Suppressor macrophage treated with lipopolysaccharide for 4 hours (primary cell): ENCODE measurements at regions not wholly inside any gene's neighbourhood (a gene's known extent, or its start where the extent isn't known, plus 50 kb on each side); places are given as distances from the start of the nearest gene placed in this dataset.

ENCODE experiments used
- DNase-seq: peaks from one replicate; pipeline ENCODE4 v3.0.0-alpha.2; 2020

- DNase-seq: no peak
Observed at GRCh38 chr15:69962561-69962960, 135.2 kb downstream of the TLE3 start.

DNA sequence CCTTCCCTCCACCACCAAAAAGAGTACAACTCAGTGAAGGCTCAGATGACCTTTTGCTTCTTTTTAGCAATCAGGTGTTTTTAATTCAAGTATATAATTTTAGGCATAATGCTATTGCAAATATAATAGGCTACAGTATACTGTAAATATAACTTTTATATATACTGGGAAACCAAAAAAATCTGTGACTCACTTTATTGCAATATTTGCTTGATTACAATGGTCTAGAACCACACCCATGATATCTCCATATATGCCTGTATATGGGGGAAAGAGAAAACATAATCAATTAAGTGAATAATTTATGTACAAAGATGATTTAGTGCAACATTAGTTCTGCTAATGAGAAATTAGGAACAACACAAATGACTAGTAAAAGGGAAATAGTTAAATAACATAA lies 134.3 kb downstream of the TLE3 start:
- DNase-seq: no peak

GRCh38 chr15:69971771-69972170 lies 125.9 kb downstream of the TLE3 start:
- no peak for DNase-seq

DNA sequence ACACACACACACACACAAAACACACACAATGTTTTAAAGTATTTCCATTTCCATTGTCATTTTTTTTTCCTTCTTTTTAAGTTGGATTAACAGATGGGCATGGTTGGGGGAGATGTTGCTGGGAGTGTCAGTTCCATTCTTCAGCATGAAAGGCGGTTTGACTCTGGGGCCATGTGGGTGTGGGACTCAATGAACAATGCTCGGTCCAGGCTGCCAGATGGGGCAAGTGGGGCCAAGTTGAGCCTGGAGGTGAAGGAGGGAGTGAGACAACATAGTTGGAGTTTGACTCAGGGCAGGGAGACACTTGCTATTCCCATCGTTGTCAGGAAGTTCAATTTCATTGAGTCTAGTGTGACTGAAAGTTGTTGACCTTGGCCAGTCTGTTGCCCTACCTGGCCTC lies 125.3 kb downstream of the TLE3 start:
- DNase-seq: no peak

- DNase-seq: peak; percentile 19
Observed at GRCh38 chr15:69973102-69973714, 124.5 kb downstream of the TLE3 start.

GRCh38 chr15:69973880-69974279 lies 123.8 kb downstream of the TLE3 start:
- no peak for DNase-seq

DNA sequence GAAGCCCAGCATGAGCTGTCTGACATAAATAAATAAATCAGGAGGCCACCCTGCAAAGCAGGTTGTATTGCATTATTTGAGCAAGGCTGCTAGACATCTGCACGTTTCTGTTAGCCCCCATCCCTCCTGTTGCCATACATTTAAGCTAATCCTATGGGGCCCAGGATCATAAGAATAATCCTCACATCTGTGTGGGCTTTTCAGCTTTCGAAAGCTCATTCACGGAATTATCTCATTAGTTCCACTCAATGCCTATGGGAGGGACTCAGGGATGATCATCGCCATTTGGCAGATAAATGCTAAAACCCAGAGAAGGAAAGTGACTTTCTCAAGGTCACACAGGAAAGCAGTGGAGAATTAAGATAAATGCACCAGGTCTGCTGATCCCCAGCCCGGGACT lies 123.4 kb downstream of the TLE3 start:
- no peak for DNase-seq

DNA sequence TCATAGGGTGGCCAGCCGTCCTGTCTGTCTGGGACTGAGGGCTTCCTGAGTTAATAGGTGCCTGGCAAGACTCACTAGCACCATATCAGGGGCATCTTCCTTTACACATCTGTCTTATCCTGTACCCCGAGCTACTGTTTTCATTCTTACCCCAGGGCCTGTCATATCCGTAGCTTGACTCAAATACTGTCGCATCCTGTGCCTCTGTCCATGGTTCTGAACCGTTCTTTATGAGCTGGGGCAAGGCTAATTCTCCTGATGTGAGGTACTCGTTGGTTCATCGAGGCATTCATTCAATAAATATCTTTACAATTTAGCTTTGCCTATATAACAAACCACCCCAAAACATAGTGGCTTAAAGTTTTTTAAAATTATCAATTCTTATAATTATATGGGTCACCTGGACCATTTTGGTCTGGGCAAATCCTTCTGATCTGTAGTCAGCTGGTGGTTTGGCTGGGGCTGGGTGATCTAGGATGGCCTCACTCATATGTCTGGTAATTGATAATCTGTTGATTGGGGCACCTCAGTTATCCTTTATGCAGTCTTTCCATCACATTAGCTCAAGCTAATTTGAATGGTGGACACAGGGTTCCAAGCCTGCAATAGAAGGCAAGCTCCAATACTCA lies 121.2 kb downstream of the TLE3 start:
- DNase-seq: peak; percentile 63

- no peak for DNase-seq
Observed at GRCh38 chr15:69978603-69979002, 119.1 kb downstream of the TLE3 start.

- DNase-seq: peak; percentile 5
Observed at GRCh38 chr15:69979262-69979661, 118.5 kb downstream of the TLE3 start.

DNA sequence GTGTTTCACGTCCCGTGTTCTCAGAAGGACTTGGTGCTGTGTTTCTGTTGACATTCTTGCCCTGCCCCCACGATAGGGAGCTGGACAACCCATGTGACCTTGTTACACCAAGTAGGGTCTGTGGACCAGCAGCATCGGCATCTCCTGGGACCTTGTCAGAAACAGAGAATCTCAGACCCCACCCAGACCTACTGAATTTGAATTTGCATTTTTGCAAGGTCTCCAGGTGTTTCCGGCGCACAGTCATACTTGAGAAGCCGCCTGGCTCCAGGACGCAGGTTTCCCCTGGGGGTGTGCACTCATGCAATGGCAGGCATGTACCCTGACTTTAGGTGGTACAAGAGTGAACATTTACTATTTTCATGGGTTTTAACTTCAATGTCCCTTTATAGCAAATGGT lies 117.9 kb downstream of the TLE3 start:
- no peak for DNase-seq

DNA sequence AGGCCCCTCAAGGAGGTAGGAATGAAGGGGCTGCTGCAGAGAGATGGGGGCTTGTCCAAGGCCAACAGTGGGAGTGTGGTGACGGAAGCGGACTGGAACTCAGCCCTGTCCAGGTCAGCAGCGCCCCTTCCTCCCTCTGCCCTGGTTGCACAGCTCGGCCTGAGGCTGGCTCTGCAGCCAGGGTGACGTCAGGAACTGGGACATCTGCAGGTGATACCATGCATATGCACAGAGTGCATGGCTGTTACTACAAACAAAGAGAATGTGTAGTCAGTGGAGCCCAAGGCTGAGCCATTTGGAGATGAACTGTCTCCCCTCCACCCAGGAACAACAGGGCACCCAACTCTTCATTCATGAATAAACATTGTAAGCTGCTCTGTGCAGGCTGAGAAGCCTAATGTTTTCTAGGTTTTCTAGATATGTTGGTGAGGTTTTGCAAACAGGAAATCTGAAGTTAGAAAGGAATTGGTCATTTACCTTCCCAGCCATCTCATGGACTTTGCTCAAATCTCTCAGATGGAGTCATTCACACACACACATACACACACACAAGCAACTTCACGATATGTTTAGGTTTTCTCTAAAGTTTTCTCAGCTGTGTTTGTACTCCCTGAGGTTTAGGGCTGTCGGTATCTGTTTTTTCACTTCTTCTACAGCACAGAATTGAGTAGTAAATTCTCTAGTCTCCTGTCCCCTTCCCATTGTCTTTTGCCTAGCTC lies 117.2 kb downstream of the TLE3 start:
- no peak for DNase-seq

DNA sequence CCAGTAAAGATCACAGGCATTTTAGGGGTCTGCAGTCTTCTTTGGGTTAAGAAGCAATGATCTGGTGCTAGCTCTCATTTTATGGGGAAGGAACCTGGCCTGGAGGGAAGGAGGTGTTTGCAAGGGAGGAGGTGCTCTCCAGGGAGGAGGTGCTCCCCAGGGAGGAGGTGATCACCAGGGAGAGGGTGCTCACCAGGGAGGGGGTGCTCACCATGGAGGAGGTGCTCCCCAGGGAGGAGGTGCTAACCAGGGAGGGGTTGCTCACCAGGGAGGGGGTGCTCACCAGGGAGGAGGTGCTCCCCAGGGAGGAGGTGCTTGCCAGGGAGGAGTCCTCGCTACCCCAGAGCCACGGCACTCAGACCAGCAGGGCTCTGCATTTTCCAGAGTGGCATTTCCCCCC lies 115.7 kb downstream of the TLE3 start:
- no peak for DNase-seq

DNA sequence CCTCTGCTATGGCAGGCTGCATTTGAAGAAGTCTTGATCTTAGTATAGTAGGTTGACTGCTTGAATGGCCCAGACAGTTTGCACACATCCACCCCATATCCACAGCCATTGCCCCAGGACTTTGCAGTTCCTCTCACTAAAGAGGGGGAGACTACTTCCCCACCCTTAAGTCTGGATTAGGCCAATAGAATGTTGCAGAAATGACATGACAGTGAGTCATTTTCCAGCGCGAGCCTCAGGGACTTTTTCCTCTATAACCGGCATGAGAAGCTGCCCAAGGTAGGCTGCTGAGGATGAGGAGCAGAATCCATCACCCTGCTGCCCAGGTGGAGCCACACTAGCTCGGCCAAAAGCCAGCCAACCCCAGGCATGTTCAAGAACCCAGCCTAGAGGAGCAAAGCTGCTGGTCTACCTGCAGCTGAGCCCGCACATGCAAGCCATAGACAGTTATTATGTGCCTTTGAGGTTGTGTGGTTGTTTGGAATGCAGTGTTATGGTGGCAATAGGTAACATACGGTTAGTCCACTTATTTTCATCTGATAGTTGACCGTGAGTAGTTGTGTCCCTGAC lies 113.9 kb downstream of the TLE3 start:
- peak; percentile 13 for DNase-seq

GRCh38 chr15:69987492-69988489 lies 109.9 kb downstream of the TLE3 start:
- no peak for DNase-seq

GRCh38 chr15:69988541-69989225 lies 109.0 kb downstream of the TLE3 start:
- no peak for DNase-seq

DNA sequence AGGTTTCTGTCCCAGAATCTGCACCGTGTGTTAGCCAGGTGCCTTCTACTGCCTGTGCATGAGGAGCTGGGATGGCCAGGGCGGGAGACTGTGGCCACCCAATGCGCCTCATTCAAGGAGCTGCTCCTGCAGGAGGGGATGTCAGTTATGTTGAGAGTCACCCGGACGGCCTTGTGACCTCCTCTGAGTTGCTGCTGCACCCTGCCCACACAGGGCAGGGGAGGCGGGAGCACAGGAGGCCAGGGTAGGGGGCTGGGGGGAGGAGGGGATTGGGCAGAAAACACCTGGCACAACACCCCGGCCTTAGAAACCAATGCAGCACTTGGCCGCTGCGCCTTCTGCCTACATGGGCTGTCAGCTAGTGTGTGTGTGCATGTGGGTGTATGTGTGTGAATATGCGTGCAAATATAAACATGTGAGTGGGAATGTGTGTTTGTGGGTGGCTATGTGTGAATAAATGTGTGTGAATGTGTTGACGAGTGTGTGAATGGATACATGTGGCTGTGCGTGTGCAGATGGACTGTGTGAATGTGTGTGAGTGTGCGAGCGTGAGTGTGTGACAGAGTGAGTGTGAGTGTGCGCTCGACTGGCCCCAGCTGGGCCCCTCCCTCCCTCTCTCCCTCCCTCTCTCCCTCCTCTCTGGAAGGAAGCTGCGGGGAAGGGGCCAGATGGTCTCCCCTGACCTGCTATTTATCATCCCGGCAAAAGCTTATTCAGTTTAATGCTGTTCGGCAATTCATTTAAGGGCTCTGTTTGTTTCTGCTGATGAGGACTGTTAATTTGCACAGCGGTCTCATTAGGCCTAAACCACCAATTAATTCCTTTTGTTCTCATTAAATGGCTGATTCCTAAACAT lies 106.9 kb downstream of the TLE3 start:
- no peak for DNase-seq

- DNase-seq: no peak
Observed at GRCh38 chr15:69991551-69991980, 106.2 kb downstream of the TLE3 start.

DNA sequence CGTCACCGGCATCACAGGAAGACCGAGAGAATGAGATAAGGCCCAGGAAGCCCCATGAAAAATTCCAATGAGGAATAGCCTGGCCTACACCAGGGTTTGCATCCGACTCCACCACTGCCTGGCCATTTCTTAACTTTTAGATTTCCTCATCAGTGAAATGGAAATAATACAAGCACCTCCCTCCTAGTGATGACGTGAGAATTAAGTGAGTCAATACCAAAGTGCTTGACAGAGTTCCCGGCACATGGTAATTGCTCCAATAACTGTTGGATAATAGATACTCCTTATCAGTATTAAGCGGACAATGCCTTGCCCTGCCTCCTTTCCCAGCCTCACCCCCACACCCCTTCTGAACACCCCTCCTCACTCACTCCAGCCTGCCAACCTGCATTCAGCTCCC lies 105.4 kb downstream of the TLE3 start:
- peak; percentile 2 for DNase-seq

DNA sequence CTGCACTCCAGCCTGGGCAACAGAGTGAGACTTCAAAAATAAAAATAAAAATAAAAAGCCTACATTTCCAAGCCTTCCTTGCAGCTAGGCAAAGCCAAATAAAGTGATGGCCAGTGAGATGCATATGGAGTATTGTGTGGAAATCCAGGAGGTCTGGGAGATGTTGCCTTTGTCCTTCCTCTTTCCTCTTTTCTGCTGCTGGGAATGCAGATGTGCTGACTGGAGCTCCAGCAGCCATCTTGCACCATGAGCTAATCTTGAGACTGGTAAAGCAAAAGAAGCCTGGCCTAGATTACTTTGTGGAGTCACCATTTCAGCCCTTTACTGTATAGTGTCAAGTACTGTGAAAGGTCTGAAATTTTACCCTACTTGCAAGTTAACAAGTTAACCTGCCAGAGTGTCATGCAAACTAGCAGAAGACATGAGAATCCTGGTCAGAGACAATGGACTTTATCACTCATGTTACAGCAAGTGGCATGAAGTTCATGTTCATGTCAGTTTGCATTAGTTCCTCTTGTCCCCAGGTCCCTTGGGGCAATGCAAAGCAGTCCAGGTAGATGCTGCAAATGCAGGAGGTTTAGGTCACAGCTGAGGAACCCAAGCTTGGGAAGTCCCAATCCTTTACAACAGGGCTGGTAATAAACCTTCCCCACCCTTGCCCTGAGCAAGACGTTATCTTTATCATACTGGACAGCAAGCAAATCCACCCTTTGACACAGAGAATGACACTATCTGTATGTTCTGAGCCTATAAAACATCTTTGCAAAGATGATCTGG lies 103.1 kb downstream of the TLE3 start:
- no peak for DNase-seq
